Testis (tissue), 2 donors: ENCODE measurements at regions not wholly inside any gene's neighbourhood (a gene's known extent, or its start where the extent isn't known, plus 50 kb on each side); places are given as distances from the start of the nearest gene placed in this dataset.

ENCODE experiments used
- DNase-seq: peaks from one replicate; pipeline ENCODE4 v3.0.0-alpha.2; 2019
- H3K27ac ChIP-seq, 2 donors: fragments of 200-600 bp; sonication (generic); one replicate each; pipeline ENCODE4 v1.5.1; 2019
- H3K27me3 ChIP-seq: fragments of 200-600 bp; sonication (generic); one replicate; pipeline ENCODE4 v1.5.1; 2019
- H3K36me3 ChIP-seq: fragments of 200-600 bp; sonication (generic); one replicate; pipeline ENCODE4 v1.5.1; 2017; ENCODE audit warnings: low read depth; ENCODE audit errors: missing control alignments
- H3K4me1 ChIP-seq: fragments of 200-600 bp; sonication (generic); one replicate; pipeline ENCODE4 v1.5.1; 2019
- H3K4me3 ChIP-seq, 2 donors: fragments of 200-600 bp; sonication (generic); one replicate each; pipeline ENCODE4 v1.5.1; 2017 to 2019
- H3K9me3 ChIP-seq: fragments of 200-600 bp; sonication (generic); one replicate; pipeline ENCODE4 v1.5.1; 2017
- POLR2A ChIP-seq: fragments of 450-650 bp; IDR thresholded peaks from one replicate; pipeline ENCODE4 v1.6.1; 2017; ENCODE audit warnings: antibody characterized with exemption, mild to moderate bottlenecking, moderate library complexity
- WGBS, 2 donors: methylation state at CpG; one replicate each; pipeline ENCODE4 v1.1.5; 2018; 5-methylcytosine and 5-hydroxymethylcytosine counted together
- intact Hi-C: fragments of 100-400 bp; cut with DNase I; formaldehyde crosslinking; loops from one replicate; pipeline ENCODE4 v1.15.1; 2023; ENCODE audit warnings: low total_unique reads
- TF ChIP-seq, protein P1 (sequence below), 3 experiments: fragments of 450-650 bp in 2 of 3; fragments of 200-600 bp in 1 of 3; sonication (generic) in 1 of 3; IDR thresholded peaks; one replicate each; pipeline ENCODE4 v1.5.1; 2016 to 2019; ENCODE audit warnings: antibody characterized with exemption in 3 of 3, mild to moderate bottlenecking in 2 of 3, moderate library complexity in 1 of 3

DNA sequence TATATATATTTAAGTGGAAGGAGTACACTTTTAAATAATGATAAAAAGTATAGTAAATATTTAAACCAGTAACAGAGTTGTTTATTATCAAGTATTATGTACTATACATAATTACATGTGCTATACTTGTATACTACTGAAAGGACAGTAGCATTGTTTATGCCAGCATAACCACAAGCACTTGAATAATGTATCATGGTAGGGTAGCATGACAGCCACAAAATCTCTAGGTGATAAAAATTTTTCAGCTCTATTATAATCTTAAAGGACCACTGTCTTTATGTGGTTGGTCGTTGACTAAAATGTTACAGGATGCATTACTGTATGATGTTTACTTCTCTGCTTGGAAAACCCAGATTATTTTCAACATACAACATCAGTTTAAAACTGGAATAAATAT lies 349.2 kb downstream of the CASP12 start:
- Histone ChIP-seq H3K4me1 (no peaks in the 10 kb centered on the region), H3K27me3 (no peaks in the 10 kb centered on the region), H3K9me3 (no peaks in the 10 kb centered on the region), H3K27ac (no peak overlapping the region), H3K4me3 (no peak overlapping the region), H3K36me3 (no peaks in the 10 kb centered on the region)
- 75 to 84% methylated on average over 1 of the region's 1 CpG for WGBS, 2 donors
- TF ChIP-seq POLR2A, result no peak
- TF ChIP-seq, protein P1, sequence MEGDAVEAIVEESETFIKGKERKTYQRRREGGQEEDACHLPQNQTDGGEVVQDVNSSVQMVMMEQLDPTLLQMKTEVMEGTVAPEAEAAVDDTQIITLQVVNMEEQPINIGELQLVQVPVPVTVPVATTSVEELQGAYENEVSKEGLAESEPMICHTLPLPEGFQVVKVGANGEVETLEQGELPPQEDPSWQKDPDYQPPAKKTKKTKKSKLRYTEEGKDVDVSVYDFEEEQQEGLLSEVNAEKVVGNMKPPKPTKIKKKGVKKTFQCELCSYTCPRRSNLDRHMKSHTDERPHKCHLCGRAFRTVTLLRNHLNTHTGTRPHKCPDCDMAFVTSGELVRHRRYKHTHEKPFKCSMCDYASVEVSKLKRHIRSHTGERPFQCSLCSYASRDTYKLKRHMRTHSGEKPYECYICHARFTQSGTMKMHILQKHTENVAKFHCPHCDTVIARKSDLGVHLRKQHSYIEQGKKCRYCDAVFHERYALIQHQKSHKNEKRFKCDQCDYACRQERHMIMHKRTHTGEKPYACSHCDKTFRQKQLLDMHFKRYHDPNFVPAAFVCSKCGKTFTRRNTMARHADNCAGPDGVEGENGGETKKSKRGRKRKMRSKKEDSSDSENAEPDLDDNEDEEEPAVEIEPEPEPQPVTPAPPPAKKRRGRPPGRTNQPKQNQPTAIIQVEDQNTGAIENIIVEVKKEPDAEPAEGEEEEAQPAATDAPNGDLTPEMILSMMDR (IDR thresholded peaks at IDR 0.05), result no peak
- DNase-seq, result no peak
- intact Hi-C loops, result no loop called here

DNA sequence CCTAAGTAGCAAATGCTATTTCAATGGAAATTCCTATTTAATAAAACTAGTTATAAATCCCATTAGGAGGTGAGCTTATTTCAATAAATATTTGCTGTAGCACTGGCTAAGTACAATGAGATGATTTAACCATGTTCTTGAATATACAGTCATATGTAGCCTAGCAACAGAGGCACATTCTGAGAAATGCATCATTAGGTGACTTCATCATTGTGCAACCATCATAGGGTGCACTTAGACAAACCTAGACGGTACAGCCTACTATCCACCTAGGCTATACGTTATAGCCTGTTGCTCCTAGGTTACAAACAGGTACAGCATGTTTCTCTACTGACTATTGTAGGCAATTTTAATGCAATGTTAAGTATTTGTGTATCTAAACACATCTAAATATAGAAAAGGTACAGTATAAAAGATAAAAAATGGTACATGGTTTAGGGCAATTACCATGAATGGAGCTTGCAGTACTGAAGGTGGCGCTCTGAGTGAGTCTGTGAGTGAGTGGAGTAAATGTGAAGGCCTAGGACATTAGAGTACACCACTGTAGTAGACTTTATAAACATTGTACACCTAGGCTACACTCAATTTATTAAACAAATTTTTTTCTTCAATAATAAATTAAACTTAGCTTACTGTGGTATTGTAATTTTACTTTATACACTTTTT lies 350.1 kb downstream of the CASP12 start:
- intact Hi-C loops, result no loop called here
- H3K4me1 ChIP-seq, result no peaks in the 10 kb centered on the region
- DNase-seq, result no peak
- H3K27me3 ChIP-seq, result no peaks in the 10 kb centered on the region
- H3K36me3 ChIP-seq, result no peaks in the 10 kb centered on the region
- H3K4me3 ChIP-seq, result no peak overlapping the region
- no peak for TF ChIP-seq POLR2A
- TF ChIP-seq, protein P1 (IDR thresholded peaks at IDR 0.05), result no peak
- 92 to 98% methylated on average over 3 of the region's 3 CpGs for WGBS, 2 donors
- H3K27ac ChIP-seq, result no peak overlapping the region
- no peaks in the 10 kb centered on the region for H3K9me3 ChIP-seq

DNA sequence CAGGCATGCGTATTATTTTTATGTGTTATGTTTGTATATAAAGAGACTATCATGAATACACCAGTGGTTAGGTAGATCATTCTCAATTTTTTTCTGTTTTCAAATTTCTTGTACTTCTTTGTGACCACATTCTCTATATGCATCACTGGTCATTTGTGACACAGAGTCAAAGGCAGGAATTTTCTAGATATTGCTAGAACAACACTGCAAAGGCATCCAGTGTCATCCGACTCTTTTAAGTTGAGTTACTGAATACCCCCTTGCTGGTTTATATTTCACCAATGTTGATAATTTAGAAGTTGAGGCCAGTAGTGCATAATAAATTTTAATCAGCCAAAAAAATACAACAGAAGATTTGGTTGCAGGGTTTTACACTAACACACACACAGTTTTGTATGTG lies 351.8 kb downstream of the CASP12 start:
- Histone ChIP-seq H3K27me3 (no peaks in the 10 kb centered on the region), H3K27ac (no peak overlapping the region), H3K36me3 (no peaks in the 10 kb centered on the region), H3K9me3 (no peaks in the 10 kb centered on the region), H3K4me1 (no peaks in the 10 kb centered on the region), H3K4me3 (no peak overlapping the region)
- WGBS, 2 donors, result 92 to 93% methylated on average over 2 of the region's 2 CpGs
- intact Hi-C loops, result no loop called here
- no peak for DNase-seq
- no peak for TF ChIP-seq POLR2A
- TF ChIP-seq, protein P1 (IDR thresholded peaks at IDR 0.05), result no peak

DNA sequence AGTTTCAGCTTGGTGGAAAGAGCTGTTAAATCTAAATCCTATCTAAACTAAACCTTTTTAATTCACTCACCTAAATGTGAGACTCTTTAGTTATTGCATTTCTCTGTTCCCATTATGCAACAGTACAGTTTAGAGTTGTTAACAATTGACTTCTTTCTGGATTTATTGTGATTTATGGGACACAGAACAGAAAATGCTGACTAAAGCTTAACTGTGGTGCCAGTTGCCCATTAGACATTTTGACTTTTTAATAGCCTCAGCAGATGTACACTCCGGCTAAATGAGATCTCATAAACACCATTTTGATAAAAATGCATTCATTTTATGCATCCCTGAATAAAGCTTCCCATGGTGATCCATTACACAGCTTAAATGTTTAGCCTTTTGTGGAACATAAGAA lies 356.6 kb downstream of the CASP12 start:
- 73 to 83% methylated on average over 1 of the region's 1 CpG for WGBS, 2 donors
- intact Hi-C loops, result no loop called here
- Histone ChIP-seq H3K36me3 (no peaks in the 10 kb centered on the region), H3K27me3 (no peaks in the 10 kb centered on the region), H3K9me3 (no peaks in the 10 kb centered on the region), H3K4me1 (no peaks in the 10 kb centered on the region), H3K4me3 (no peak overlapping the region), H3K27ac (no peak overlapping the region)
- TF ChIP-seq POLR2A, result no peak
- TF ChIP-seq, protein P1 (IDR thresholded peaks at IDR 0.05), result no peak
- DNase-seq, result no peak

DNA sequence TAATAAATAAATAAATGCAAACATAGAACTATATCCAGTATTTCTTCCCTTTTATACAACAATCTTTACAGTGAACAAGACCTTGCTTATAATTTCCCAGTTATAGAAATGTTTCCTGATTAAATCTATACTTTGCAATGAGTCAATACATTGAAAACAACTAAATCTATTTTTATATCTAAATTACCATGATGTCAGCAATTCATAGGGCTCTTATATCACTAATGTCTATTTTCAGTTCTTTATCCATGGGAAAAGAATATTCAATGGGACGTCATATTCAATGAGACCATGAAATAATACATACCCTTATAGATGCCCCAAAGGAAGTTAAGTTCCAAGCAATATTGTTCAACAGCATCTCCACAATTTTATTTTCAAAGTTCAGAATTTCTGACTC lies 359.9 kb downstream of the CASP12 start:
- no peaks in the 10 kb centered on the region for H3K27me3 ChIP-seq
- H3K4me1 ChIP-seq, result no peaks in the 10 kb centered on the region
- TF ChIP-seq POLR2A, result no peak
- TF ChIP-seq, protein P1 (IDR thresholded peaks at IDR 0.05), result no peak
- DNase-seq, result no peak
- no peak overlapping the region for H3K4me3 ChIP-seq
- intact Hi-C loops, result no loop called here
- 87 to 88% methylated on average over 1 of the region's 1 CpG for WGBS, 2 donors
- H3K9me3 ChIP-seq, result no peaks in the 10 kb centered on the region
- H3K36me3 ChIP-seq, result no peaks in the 10 kb centered on the region
- no peak overlapping the region for H3K27ac ChIP-seq
